ENCODE measurements at regions not wholly inside any gene's neighbourhood (a gene's known extent, or its start where the extent isn't known, plus 50 kb on each side); places are given as distances from the start of the nearest gene placed in this dataset.

DNA sequence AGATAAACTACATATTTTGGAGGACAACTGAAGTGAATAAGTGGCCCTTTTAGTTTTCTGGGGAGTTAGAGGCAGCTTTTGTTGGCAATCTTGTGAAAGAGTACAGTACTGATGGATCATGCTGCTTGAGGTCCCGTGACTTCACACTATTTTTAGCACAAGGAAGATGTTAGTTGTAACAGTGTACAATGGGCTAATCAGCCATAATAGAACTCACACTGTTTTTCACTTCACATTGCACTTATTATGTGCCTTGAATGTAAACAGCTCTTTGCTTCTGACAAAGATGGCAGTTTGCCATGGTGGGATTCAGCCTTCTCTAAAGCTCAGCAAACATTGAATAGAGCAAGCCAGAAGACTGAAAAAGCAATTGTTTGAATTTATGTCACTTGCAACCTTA lies 176.7 kb upstream of the ZNF608 start:
- Histone ChIP-seq H3K9ac (replicated peaks; ENCODE audit: extremely low read depth, insufficient read depth, low read length) (no peak overlapping the region), H3K36me3 (ENCODE audit: control insufficient read depth in 2 of 2, extremely low read depth in 1 of 2, insufficient read depth in 2 of 2, low read length in 2 of 2) (no peaks in the 10 kb centered on the region), H2AFZ (ENCODE audit: low read depth, low read length) (no peak overlapping the region), H3K9me1 (replicated peaks; ENCODE audit: control insufficient read depth, extremely low read depth, insufficient read depth, low read length) (no peaks in the 10 kb centered on the region), H3K4me3 (replicated peaks in 1 of 3; ENCODE audit: insufficient read depth in 1 of 3, low read depth in 1 of 3, low read length in 3 of 3) (no peak overlapping the region), H3K79me2 (ENCODE audit: control insufficient read depth, insufficient read depth, low read length) (no peaks in the 10 kb centered on the region), H3K4me2 (ENCODE audit: insufficient read depth, low read length) (no peak overlapping the region), H3K9me3 (replicated peaks; ENCODE audit: control insufficient read depth, insufficient read depth, low read length) (no peaks in the 10 kb centered on the region), H3K4me1 (ENCODE audit: control insufficient read depth, extremely low read depth, insufficient read depth, low read length) (no peaks in the 10 kb centered on the region), H3K27ac (ENCODE audit: insufficient read depth, low read depth, low read length) (peak overlapping the region; percentile 8), H3K27me3 (ENCODE audit: control insufficient read depth in 2 of 2, insufficient read depth in 2 of 2, low read length in 2 of 2) (no peaks in the 10 kb centered on the region), H4K20me1 (replicated peaks; ENCODE audit: control insufficient read depth, extremely low read depth, insufficient read depth, low read length) (no peaks in the 10 kb centered on the region)
- ChIA-PET POLR2A (no interaction called here), CTCF (interaction anchor here (0.7 kb wide), 1 partner anchor 184 kb away, joined by 3 read pairs; no protein-coding TSS in a partner anchor)
- BruUV-seq (replicated peaks): no TSS peak
- TF ChIP-seq FOS (IDR thresholded peaks at IDR 0.05; ENCODE audit: borderline replicate concordance, insufficient read depth, low read length): no peak
- TF ChIP-seq GATA2 (IDR thresholded peaks at IDR 0.05; ENCODE audit: insufficient read depth, insufficient read length, low read depth, low read length): no peak
- no peak for TF ChIP-seq EZH2 (IDR thresholded peaks at IDR 0.05; ENCODE audit: borderline replicate concordance, low read depth, low read length, severe bottlenecking)
- TF ChIP-seq POLR2A (IDR thresholded peaks at IDR 0.05; ENCODE audit: low read depth, low read length): no peak
- intact Hi-C loops (cut with micrococcal nuclease) (loop anchor here (2.0 kb wide), 1 partner anchor 26 kb away; no protein-coding TSS in a partner anchor), dilution Hi-C loops (cut with MboI; ENCODE audit: extremely low pct_ligation_motif_present, low sequenced_read_pairs) (no loop called here)
- DNase-seq (ENCODE audit: low read depth, low spot score) (peak; percentile 90), FAIRE-seq (no peak)

DNA sequence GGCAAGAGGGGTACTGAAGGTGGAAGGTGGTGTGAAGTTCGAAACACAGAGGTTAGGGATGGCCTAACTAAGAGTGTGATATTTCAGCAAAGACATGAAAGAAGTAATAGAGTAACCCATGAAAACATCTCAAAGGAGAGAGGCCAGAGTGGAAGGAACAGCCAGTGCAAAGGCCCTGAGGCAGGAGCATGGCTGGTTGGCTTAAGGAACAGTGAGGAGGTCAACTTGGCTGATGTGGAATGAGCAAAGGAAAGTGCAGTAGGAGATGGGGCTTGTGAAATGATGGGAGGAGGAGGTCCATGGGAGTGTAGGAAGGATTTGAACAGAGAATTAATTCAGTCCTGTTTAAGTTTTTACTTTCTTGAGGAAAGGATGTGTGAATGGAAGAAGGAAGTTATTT lies 178.3 kb upstream of the ZNF608 start:
- Histone ChIP-seq H3K9ac (replicated peaks; ENCODE audit: extremely low read depth, insufficient read depth, low read length) (no peak overlapping the region), H3K4me1 (ENCODE audit: control insufficient read depth, extremely low read depth, insufficient read depth, low read length) (no peaks in the 10 kb centered on the region), H3K27ac (ENCODE audit: insufficient read depth, low read depth, low read length) (no peak overlapping the region), H3K27me3 (ENCODE audit: control insufficient read depth in 2 of 2, insufficient read depth in 2 of 2, low read length in 2 of 2) (no peaks in the 10 kb centered on the region), H3K79me2 (ENCODE audit: control insufficient read depth, insufficient read depth, low read length) (no peaks in the 10 kb centered on the region), H3K9me1 (replicated peaks; ENCODE audit: control insufficient read depth, extremely low read depth, insufficient read depth, low read length) (no peaks in the 10 kb centered on the region), H3K36me3 (ENCODE audit: control insufficient read depth in 2 of 2, extremely low read depth in 1 of 2, insufficient read depth in 2 of 2, low read length in 2 of 2) (no peaks in the 10 kb centered on the region), H3K4me2 (ENCODE audit: insufficient read depth, low read length) (no peak overlapping the region), H2AFZ (ENCODE audit: low read depth, low read length) (no peak overlapping the region), H3K4me3 (replicated peaks in 1 of 3; ENCODE audit: insufficient read depth in 1 of 3, low read depth in 1 of 3, low read length in 3 of 3) (no peak overlapping the region), H3K9me3 (replicated peaks; ENCODE audit: control insufficient read depth, insufficient read depth, low read length) (no peaks in the 10 kb centered on the region), H4K20me1 (replicated peaks; ENCODE audit: control insufficient read depth, extremely low read depth, insufficient read depth, low read length) (no peaks in the 10 kb centered on the region)
- intact Hi-C loops (cut with micrococcal nuclease): loop anchor here (5.0 kb wide), 1 partner anchor 488 kb away; no protein-coding TSS in a partner anchor
- BruUV-seq (replicated peaks): no TSS peak
- dilution Hi-C loops (cut with MboI; ENCODE audit: extremely low pct_ligation_motif_present, low sequenced_read_pairs): no loop called here
- ChIA-PET POLR2A (no interaction called here), CTCF (no interaction called here)
- FAIRE-seq (no peak), DNase-seq (ENCODE audit: low read depth, low spot score) (no peak)
- TF ChIP-seq FOS (IDR thresholded peaks at IDR 0.05; ENCODE audit: borderline replicate concordance, insufficient read depth, low read length): no peak
- TF ChIP-seq, protein P1, sequence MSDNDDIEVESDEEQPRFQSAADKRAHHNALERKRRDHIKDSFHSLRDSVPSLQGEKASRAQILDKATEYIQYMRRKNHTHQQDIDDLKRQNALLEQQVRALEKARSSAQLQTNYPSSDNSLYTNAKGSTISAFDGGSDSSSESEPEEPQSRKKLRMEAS (IDR thresholded peaks at IDR 0.05; ENCODE audit: insufficient read depth, insufficient read length): no peak
- TF ChIP-seq GATA2 (IDR thresholded peaks at IDR 0.05; ENCODE audit: insufficient read depth, insufficient read length, low read depth, low read length): no peak
- TF ChIP-seq MYC (IDR thresholded peaks at IDR 0.05; ENCODE audit: low read depth, low read length): no peak
- TF ChIP-seq, protein P2, sequence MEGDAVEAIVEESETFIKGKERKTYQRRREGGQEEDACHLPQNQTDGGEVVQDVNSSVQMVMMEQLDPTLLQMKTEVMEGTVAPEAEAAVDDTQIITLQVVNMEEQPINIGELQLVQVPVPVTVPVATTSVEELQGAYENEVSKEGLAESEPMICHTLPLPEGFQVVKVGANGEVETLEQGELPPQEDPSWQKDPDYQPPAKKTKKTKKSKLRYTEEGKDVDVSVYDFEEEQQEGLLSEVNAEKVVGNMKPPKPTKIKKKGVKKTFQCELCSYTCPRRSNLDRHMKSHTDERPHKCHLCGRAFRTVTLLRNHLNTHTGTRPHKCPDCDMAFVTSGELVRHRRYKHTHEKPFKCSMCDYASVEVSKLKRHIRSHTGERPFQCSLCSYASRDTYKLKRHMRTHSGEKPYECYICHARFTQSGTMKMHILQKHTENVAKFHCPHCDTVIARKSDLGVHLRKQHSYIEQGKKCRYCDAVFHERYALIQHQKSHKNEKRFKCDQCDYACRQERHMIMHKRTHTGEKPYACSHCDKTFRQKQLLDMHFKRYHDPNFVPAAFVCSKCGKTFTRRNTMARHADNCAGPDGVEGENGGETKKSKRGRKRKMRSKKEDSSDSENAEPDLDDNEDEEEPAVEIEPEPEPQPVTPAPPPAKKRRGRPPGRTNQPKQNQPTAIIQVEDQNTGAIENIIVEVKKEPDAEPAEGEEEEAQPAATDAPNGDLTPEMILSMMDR (IDR thresholded peaks at IDR 0.05; ENCODE audit: extremely low read depth in 1 of 2, insufficient read depth in 1 of 2, low read depth in 1 of 2, low read length in 2 of 2): no peak
- no peak for TF ChIP-seq POLR2A (IDR thresholded peaks at IDR 0.05; ENCODE audit: low read depth, low read length)
- no peak for TF ChIP-seq JUN (IDR thresholded peaks at IDR 0.05; ENCODE audit: borderline replicate concordance, insufficient read depth, insufficient read length, low read depth)
- no peak for TF ChIP-seq EZH2 (IDR thresholded peaks at IDR 0.05; ENCODE audit: borderline replicate concordance, low read depth, low read length, severe bottlenecking)
- TF ChIP-seq POLR2AphosphoS5 (IDR thresholded peaks at IDR 0.05; ENCODE audit: insufficient read depth, low read depth, low read length): no peak

All from endothelial cell of umbilical vein (primary cell).